IPS-NIHi7 (cell line): ENCODE measurements at regions not wholly inside any gene's neighbourhood (a gene's known extent, or its start where the extent isn't known, plus 50 kb on each side); places are given as distances from the start of the nearest gene placed in this dataset.

Experiments
- DNase-seq: peaks from one replicate; pipeline ENCODE4 v3.0.0; 2012; ENCODE audit warnings: mixed read lengths; ENCODE audit errors: extremely low spot score

DNA sequence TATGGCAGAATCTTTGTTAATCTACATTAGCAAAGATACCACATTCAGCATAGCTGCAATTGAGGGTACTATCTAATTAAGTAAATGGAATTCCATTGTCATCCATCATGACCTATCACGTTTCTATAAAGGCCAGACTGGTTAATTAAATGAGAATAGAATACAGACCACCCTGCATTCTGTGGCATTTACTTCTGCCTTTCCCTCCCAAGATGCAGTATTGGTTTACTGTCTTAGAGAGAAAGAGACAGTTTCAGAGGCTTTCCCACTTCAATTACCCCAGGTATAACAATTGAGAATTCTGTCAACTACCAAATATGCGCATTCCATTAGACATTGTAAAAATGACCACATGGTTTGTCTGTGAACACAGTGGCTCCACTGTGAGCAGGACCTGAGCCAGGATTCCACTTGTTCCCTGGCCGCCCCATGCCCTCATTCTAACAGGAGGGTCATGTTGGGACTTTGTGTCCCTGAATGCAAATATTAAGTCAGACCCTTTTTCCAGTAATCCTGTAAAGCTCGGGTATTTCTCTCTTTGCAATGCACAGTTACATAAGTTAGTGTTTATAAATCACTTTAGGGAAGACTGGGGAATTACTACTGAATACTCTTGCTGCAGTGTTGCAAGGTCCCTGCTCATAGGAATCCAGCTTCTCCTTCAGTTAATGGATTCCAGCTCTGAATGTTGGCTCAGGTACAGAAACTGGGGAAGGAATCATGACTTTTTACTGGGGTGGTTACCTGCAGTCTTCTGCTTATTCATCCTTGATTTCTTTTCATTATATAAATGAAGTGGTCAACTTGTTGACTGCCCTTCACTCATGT lies 261.0 kb downstream of the PDGFC start:
- no peak for DNase-seq

DNA sequence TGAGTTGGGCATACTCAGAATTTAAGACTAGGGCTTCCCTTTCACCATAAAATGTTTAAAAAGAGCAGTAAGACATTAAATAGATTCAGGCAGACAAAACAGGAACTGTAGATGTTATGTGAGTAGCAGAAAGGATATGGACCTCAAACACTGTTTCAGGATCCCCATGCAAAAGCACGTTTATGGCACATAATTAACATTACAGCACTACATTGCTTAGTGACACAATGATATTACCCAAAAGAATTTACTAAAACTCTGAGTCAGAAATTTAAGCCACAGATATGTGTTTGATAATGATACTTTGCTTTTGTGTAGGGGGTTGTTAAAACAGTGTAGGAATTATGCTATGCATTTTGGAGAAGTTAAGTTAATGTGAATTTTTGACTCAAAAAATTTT lies 266.3 kb downstream of the PDGFC start:
- no peak for DNase-seq

DNA sequence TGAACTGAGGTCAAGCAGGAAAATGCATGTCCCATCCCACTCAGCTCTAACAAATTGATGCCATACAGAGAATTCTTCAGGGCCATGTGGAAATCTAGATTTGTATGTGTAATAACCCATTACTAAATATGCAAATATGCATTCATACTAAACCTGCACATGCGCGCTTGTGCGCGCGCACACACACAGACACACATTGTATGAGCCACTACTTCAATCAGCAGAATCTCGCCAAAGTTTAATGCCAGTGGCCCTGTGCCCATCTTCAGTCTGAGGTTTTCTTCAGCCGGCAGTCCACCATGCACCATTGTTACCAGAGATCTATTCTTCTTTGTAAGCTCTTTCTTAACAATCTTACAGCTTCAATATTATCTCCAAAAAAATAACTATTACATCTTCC lies 276.4 kb downstream of the PDGFC start:
- DNase-seq, result no peak

DNA sequence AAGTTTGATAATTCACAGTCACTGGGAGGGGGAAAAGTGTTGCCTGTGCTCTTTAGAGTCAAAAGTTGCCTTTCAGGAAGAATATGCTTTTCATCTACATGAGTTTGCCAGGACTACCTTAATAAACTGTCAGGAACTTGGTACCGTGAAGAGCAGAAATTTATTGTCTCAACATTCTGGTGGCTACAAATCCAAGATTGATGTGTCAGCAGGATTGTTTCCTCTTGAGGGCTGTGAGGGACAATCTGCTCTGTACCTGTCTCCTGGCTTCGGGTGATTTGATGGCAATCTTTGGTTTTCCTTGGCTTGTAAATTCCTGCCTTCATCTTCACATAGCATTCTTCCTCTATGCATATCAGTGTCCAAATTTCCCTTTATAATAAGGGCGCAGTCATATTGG lies 277.2 kb downstream of the PDGFC start:
- no peak for DNase-seq

DNA sequence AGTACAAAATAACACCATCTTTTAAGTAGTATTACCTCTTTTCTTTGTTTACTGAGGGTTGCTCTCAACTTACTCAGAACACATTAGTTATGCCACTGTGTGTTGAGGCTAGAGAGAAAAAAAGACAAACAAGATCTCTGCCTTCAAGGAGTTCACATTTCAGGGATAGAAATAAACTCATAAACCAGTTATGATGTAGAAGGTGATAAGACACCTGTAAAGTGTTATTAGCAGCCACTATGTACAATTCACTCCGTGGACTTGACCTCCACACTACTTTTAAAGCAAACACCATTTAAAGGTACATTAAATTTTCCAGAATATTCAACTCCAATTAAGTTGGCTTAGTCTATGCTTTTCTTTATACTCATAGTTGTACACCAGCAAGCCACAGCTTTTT lies 278.0 kb downstream of the PDGFC start:
- no peak for DNase-seq

DNA sequence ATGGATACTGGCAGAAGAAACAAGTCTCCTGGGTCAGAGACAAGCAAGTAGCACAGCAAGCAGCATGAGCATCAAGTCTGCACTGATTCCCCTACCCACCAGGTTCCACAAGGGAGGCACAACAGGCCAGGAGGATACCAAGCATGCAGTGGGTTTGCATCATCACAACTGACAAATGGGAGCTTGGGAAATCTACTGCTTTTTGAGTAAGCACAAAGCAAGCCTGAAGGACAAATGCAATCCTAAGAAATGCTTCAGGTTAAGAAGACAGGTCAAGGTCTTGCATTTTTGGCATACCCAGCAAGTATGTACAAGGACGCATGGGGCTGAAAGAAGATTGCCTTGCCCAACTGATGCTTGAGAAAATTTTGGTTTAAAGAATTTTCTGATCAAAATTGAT lies 279.6 kb downstream of the PDGFC start:
- no peak for DNase-seq

DNA sequence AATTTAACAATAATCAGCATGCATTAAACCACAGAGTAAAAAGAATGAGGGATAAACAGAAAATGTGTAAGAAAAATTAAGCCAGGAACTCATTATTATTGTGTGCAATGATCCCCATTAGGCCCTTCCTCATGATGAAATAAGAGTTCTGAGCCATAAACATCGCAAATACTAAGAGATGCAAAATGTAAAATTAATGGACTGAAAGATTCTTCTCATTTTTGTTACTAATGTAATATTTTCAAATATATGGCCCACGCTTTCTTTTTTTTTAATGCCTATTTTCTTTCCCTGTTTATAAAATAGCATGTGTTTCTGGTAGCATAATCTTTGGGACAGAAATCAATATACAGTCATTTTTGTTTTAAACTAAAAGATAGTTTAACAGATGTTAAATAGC lies 281.0 kb downstream of the PDGFC start:
- no peak for DNase-seq

DNA sequence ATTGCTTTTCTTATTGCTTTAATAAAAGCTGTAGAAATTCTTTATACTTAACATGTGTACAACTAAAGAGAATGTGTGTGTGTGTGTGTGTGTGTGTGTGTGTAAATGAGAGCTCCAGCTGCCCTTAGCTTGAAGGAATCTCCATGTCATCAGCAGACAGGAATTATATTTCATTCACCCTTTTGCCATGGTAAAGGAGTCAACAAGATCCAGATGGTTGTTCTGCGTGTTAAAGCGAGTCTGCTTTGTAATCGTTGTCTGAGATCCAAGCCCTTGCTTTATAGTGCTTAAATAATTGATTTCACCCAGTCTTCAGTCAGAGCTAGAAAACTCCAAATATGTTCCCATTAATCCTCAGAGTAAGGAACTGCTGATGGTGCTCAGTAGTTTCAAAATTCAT lies 285.5 kb downstream of the PDGFC start:
- DNase-seq, result no peak

DNA sequence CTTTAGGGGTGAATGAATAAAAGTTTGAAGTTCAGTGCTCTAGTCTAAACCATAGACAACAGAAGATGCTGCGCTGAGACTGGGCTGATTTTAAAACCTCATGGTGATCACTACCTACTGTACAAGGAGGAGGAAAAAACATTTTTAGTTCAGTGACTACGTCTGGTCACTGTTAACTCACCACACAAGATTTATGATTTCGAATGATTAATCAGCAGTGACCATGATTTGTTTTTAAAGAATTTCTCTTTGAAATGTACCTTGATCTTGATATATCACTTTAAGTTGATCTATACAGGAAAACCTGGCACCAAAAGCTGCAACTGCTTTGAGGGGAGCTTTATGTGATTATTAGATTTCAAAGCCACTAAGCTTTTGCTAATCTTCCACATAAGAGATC lies 286.3 kb downstream of the PDGFC start:
- no peak for DNase-seq

DNA sequence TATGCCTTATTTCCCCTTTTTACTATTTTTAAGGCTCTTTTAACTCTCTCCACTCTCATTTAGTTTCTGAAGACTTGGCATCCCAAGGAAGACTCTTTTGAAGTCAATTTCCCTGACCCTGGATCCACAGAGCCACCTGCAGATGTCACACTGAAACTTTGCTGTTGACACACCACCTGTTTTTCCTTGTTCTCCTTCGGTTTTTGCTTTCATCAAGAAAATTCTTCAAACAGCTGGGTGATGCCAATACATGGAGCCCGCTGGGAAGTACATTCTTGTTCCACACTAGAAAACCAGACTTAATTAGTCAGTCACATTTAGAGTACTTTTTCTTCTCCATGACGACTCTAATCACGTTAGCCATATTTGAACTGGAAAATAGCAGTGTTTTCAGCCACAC lies 293.9 kb downstream of the PDGFC start:
- no peak for DNase-seq

DNA sequence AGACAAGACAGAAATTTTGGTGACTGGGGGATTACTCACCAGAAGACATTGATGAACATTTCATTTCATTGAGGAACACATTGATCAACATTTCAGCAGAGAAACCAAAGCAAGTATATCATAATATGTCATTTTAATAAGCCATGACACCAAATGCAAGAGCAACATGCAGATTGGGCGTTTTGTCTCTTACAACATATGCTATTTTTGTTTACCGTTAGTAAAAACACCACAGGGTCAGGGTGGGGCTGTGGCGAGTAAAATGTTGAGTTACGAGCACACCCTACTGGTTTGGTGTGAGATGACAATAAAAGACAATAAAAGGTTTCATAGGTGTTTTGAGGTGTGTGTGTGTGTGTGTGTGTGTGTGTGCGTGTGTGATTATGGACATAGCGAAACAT lies 294.5 kb downstream of the PDGFC start:
- DNase-seq, result peak; percentile 66

DNA sequence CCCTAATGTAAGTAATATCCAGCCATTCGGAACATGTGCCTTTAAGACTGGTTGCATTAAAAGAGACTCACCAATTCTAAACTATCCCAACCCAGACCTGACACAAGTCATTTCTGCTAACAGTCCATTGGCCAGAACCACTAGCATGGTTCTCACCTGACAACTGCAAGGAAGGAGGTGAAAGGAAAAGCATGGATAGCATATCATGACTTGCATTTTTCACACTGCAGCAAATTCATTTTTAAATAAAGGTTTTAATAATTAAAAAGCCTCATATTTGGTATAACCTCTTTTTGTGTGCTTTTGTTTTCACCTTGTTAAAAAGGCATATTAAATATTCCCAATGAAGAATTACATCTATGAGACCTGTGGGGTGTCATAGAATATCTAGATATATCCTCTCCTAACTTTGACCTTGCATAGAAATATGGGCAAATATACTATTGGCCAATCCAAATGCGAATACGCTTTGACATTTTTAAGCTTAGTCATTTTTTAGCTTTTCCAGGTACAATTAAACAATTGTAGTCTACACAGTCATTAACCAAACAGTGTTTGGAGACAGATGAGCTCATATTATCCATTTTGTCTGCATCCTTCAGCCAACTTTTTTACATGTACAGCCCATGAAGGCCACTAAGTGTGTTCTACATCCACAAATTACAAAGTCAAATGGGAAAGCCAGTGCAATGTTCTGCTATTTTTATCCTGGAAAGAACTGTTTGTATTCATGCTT lies 295.3 kb downstream of the PDGFC start:
- no peak for DNase-seq

DNA sequence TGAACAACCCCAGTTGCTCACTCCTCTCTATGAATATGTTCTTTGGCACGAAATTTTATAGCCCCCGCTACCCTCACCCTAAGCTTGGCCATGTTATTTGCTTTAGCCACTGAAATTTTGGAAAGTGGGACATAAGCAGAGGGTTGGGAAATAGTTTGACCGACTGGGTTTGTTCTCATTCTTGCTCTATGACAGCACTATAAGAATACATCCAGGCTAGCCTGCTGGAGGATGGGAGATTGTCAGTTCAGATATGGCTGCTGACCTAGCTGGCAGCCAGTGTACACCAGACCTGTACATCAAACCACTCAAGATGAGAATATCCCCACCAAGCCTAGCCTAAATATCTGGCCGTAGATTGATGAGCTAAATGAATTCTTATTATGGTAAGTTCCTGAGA lies 298.1 kb downstream of the PDGFC start:
- no peak for DNase-seq

DNA sequence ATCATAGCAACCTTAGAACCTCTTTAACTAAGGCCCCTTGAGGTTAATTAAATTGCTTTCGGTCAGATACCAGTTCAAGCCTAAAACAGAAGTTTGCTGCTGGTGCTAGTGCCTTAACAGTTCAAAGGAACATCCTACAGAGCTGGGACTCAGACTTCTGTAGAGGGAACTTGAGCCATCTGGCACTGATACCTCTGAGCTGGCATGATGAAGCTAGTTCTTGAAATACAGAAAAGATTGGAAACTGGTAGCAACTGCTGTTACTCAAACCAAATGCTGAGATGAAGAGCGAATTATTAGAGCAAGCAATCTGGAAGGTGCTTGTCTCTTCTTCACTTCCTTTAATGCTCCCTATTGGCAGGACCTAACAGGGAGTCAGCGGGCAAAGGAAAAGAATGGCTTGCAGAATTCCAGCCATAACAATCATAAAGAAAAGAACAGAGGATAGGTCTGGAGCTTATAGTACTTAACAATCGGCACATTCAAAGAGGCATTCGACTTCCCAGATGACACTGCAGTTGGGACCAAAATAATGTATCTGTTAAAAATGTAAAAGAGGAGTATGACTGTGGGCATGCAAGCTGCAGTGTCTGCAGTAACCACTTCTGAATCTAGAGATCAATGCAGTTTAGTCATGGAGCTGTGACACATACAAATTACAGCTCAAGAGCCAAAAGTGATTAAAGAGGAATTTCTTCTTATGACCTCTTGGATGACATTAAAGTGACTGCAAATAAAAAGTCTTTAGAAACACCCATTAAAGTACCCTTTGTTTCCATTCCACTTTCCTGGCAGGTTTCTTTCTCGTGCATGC lies 298.9 kb downstream of the PDGFC start:
- DNase-seq, result no peak

DNA sequence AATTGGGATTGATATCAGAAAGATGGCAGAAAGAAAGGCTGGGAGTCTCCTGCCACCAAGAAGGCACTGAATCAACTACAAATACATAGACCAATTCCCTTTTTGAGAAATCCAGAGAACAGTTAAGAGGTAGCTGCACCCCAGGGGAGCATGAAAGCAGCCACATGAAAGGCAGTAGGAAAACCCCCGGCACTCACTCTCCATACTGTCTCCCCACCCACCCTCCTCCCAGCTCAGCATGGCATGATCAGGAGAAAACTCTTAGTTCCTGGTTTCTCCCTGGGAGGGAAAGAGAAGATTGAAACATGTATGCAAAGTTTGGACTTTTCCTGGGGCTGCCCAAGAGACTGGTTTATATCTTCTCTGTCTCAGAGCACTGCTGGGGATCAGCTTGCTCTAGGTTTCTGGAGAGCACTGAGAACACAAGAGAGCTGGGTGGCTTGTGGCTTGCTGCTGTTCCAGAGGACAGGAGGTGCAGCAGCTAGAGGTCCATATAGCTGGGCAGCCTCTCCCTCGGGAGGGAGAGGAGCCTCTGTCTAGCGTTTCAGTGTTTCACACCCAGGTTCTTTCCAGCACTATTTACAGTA lies 305.7 kb downstream of the PDGFC start:
- DNase-seq, result no peak

DNA sequence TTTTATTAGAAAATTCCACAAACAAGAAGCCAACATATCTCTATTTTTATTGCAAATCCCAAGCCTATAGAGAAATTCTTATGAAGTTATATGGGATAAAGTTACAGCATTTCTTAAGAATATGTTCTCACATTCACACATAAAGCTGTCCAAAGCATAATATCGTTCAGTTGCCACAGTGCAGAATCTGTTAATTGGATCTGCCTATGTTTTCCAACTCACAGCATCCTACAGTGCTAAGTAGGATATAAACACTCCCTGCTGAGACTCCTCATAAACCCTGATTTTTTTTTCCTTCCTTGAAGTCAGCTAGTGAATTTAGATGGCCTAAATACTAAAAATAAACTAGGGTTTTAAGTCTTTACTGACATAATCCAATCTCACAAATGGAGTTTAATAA lies 307.9 kb downstream of the PDGFC start:
- DNase-seq, result no peak

DNA sequence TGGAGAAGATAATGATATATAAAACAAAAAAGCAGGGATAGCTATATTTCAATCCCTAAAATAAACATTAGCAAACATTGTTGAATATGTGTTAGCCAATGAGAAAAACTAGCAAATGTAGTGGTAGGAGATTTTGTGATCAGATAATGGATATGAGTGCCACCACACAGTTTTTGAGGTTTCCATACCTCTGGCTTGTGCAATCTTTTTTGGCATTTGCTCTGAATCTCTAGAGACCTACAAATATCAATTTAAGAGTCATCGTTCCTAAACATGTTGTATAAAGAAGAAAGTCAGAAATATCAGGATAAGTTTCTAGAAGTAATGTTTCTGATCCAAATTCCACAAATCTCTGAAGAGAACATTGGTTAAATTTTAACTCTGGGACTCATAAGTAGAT lies 308.7 kb downstream of the PDGFC start:
- DNase-seq, result no peak

DNA sequence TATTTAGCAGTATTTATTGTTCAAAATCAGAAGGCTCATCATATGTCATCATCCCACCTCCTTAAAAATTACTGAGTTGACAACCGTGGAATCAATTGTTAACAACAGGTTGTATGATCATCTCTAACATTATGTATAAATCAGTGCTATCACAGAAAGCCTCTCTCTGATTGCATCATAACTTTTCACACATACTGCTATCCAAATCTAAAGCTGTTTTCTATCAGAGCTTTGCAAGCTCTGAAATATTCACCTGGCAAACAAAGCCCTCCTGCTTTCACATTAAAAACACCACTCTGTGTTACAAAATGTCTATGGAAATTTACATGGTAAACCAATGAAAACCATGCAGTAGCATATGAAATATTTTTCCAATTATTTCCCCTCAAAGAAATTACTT lies 310.0 kb downstream of the PDGFC start:
- DNase-seq, result no peak

DNA sequence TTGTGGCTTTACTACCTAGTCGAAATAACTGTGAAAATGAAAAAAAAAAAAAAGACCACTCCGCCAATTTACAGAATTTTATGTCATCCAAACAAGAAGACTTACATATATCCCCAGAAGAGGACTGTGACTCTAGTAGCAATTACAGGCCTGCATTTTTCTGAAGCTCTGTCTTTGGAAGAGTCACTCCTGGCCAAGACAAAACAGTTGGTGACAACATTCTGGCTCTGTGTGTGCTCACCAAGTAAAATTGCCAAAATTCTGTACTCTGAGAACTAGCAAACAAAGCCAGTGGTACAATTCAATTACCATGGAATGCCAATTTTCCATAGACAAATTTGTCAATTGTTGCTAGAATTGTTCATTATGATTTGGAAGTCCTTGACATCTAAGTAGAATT lies 311.1 kb downstream of the PDGFC start:
- no peak for DNase-seq

DNA sequence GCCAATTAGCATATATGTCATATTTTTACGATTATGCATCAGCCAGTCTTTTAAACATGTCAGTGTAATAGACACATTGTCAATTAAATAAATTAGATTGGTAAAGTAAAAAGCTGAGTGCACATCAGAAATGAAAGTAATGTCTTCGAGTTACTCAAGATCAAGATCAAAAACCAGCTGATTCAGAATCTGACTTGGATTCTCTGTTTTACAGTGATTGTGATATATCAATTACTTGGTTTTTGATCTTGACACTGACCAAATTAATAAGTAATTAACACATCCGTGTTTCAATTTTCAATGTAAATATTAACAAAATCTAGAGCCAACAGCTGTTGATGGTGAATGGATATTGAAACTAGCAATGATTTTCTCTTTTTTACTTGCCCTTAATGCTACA lies 311.6 kb downstream of the PDGFC start:
- DNase-seq, result no peak

DNA sequence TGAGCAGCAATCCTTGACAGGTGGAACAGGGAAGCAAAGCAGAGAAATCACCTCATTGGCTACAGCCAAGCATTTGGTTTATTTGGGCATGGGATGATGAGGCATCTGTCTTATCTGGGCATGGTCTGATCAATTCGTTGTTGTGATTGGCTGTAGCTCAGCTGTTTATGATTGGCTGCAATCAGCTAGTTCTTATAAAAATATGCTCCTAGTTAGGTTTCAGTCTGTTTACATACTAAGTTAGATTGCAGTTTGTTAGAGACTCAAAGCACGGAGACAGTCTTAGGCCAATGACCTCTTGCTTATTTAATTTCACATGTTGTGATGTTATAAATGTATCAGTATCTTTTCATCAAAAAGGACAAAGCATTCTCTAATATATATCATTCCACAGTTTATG lies 312.0 kb downstream of the PDGFC start:
- no peak for DNase-seq

DNA sequence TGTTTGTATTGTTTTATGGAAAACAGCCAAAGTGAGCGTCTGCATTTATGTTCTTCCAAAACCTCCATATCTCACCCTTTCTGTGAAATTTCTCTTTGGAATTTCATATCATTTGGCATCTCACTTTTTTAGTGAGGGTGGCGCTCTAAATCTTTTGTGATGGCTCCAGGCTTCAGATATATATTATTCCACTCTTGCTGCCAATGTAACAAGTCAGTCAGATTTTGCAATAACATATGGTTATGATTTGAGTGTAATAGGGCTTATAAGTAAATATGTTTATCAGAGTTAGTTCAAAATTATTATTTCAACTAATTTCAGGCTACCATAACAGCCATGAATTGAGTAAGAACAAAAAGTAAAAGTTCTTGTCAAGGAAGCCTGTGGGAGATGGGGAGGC lies 314.7 kb downstream of the PDGFC start:
- DNase-seq, result no peak
